ENCODE measurements at regions not wholly inside any gene's neighbourhood (a gene's known extent, or its start where the extent isn't known, plus 50 kb on each side); places are given as distances from the start of the nearest gene placed in this dataset.
A peak's percentile ranks its signal among the peaks of the same experiment; 100 is the strongest.
"Not testable (repeated sequence)": the region's sequence is repeated elsewhere in the genome, so short reads cannot be mapped to it uniquely, and the experiment has no call there.

- Histone ChIP-seq H3K36me3 (ENCODE audit: control insufficient read depth, insufficient read depth, low read length) (no peaks in the 10 kb centered on the region), H3K27ac (ENCODE audit: low read length) (no peak overlapping the region), H3K27me3 (ENCODE audit: control insufficient read depth, insufficient read depth, low read length) (no peaks in the 10 kb centered on the region), H3K9me3 (ENCODE audit: control insufficient read depth, insufficient read depth, low read length) (no peaks in the 10 kb centered on the region), H3K4me1 (ENCODE audit: control insufficient read depth, insufficient read depth, low read length) (no peaks in the 10 kb centered on the region), H3K4me3 (ENCODE audit: low read length) (no peak overlapping the region)
- WGBS (ENCODE audit: insufficient coverage, insufficient read length), result no CpG with 5 or more reads among the region's 2 CpGs
- DNase-seq (ENCODE audit: low read depth, low spot score), result no peak
Measured at GRCh38 chr1:166390366-166391033, 223.7 kb upstream of the FAM78B start.

DNA sequence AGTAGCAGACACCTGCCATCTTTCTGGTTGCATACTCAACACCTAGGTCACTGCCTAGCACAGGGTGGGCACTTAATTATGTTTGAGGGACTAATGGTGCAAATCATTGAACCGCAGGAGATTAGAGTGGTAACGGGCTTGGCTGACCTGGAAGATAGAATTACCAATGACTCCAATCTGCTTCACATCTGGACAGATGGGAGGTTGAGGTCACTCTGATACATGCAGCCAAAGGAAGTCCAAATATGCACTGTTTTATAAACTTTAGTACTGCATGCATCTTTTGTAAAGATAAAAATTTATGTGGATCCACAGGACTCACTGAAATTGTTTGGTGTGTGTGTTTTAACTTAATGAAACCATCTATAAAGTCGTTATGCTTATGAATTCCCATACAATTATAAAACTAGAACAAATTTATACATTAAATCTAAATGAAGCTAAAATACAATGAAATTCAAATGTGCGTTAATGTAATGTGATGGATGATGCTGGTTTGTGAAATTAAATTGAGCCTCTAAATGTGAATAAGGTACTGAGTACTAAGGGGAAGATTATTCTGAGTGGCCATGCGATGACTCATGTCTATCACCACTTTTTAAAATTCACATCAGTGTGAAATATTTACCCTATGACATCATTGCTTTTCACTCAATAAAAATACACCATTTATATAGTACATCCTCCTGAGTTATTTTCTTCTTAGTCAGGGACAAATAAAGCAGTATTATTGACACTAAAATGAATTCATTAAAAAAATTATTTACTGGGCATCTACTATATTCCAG, 224.7 kb upstream of the FAM78B start:
- DNase-seq (ENCODE audit: low read depth, low spot score), result no peak
- Histone ChIP-seq H3K4me3 (ENCODE audit: low read length) (no peak overlapping the region), H3K27ac (ENCODE audit: low read length) (no peak overlapping the region), H3K36me3 (ENCODE audit: control insufficient read depth, insufficient read depth, low read length) (no peaks in the 10 kb centered on the region), H3K27me3 (ENCODE audit: control insufficient read depth, insufficient read depth, low read length) (no peaks in the 10 kb centered on the region), H3K9me3 (ENCODE audit: control insufficient read depth, insufficient read depth, low read length) (no peaks in the 10 kb centered on the region), H3K4me1 (ENCODE audit: control insufficient read depth, insufficient read depth, low read length) (no peaks in the 10 kb centered on the region)
- WGBS (ENCODE audit: insufficient coverage, insufficient read length), result 100% methylated on average over 1 of the region's 5 CpGs

DNA sequence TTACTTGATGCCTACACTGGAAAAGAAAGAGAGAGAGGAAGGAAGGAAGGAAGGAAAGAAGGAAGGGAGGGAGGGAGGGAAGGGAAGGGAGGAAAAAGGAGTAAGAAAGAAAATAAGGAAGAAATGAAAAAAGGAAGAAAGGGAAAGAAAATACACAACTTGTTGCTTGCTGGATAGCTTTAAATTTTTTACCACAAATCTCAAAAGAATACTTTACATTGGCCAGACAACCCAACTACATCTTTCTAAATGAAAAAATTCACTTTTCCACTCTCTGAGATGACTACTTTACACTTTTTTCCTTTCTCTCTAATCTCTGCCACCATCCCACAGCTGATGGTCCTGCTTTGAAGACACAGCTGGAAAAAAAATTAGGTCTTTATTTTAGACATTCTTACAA, 228.9 kb upstream of the FAM78B start:
- no peak overlapping the region for H3K4me3 ChIP-seq (ENCODE audit: low read length)
- no peaks in the 10 kb centered on the region for H3K4me1 ChIP-seq (ENCODE audit: control insufficient read depth, insufficient read depth, low read length)
- no peaks in the 10 kb centered on the region for H3K36me3 ChIP-seq (ENCODE audit: control insufficient read depth, insufficient read depth, low read length)
- H3K27me3 ChIP-seq (ENCODE audit: control insufficient read depth, insufficient read depth, low read length), result no peaks in the 10 kb centered on the region
- no peaks in the 10 kb centered on the region for H3K9me3 ChIP-seq (ENCODE audit: control insufficient read depth, insufficient read depth, low read length)
- no peak for DNase-seq (ENCODE audit: low read depth, low spot score)
- no peak overlapping the region for H3K27ac ChIP-seq (ENCODE audit: low read length)

DNA sequence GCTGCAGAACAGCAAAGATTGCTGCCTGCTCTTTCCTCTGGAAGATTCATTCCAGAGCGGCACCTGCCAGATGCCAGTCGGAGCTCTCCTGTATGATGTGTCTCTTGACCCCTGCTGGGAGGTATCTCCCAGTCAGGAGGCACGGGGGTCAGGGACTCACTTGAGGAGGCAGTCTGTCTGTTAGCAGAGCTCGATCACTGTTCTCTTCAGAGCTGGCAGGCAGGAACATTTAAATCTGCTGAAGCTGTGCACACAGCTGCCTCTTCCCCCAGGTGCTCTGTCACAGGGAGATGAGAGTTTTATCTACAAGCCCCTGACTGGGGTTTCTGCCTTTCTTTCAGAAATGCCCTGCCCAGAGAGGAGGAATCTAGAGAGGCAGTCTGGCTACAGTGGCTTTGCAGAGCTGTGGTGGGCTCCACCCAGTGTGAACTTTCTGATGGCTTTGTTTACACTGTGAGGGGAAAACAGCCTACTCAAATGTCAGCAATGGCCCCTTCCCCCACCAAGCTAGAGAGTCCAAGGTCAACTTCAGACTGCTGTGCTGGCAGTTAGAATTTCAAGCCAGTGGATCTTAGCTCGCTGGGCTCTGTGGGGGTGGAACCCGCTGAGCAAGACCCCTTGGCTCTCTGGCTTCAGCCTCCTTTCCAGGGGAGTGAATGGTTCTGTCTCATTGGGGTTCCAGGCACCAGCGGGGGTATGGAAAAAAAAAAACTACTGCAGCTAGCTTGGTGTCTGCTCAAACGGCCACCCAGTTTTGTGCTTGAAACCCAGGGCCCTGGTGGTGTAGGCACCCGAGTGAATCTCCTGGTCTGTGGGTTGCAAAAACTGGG, 242.7 kb upstream of the FAM78B start:
- not testable (repeated sequence) for H3K4me1 ChIP-seq (ENCODE audit: control insufficient read depth, insufficient read depth, low read length); H3K36me3 ChIP-seq (ENCODE audit: control insufficient read depth, insufficient read depth, low read length); H3K4me3 ChIP-seq (ENCODE audit: low read length); H3K27ac ChIP-seq (ENCODE audit: low read length); H3K9me3 ChIP-seq (ENCODE audit: control insufficient read depth, insufficient read depth, low read length); DNase-seq (ENCODE audit: low read depth, low spot score); H3K27me3 ChIP-seq (ENCODE audit: control insufficient read depth, insufficient read depth, low read length)
- no CpG with 5 or more reads among the region's 9 CpGs for WGBS (ENCODE audit: insufficient coverage, insufficient read length)

GRCh38 chr1:166410083-166410385, 243.2 kb upstream of the FAM78B start:
- Histone ChIP-seq H3K27me3 (ENCODE audit: control insufficient read depth, insufficient read depth, low read length) (no peaks in the 10 kb centered on the region), H3K4me1 (ENCODE audit: control insufficient read depth, insufficient read depth, low read length) (no peaks in the 10 kb centered on the region; the same call in 1 of the 2 replicates), H3K4me3 (ENCODE audit: low read length) (no peak overlapping the region), H3K36me3 (ENCODE audit: control insufficient read depth, insufficient read depth, low read length) (no peaks in the 10 kb centered on the region), H3K9me3 (ENCODE audit: control insufficient read depth, insufficient read depth, low read length) (no peaks in the 10 kb centered on the region), H3K27ac (ENCODE audit: low read length) (no peak overlapping the region)
- DNase-seq (ENCODE audit: low read depth, low spot score), result no peak
- WGBS (ENCODE audit: insufficient coverage, insufficient read length), result no CpG with 5 or more reads among the region's 3 CpGs

DNA sequence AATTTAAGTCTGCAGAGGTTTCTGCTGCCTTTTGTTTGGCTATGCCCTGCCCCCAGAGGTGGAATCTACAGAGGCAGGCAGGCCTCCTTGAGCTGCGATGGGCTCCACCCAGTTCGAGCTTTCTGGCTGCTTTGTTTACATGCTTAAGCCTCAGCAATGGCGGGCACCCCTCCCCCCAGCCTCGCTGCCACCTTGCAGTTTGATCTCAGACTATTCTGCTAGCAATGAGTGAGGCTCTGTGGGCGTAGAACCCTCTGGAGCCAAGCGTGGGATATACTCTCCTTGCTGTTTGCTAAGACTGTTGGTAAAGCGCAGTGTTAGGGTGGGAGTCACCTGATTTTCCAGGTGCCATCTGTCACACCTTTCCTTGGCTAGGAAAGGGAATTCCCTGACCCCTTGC, 250.0 kb upstream of the FAM78B start:
- H3K27me3 ChIP-seq (ENCODE audit: control insufficient read depth, insufficient read depth, low read length); H3K27ac ChIP-seq (ENCODE audit: low read length); H3K4me3 ChIP-seq (ENCODE audit: low read length); H3K4me1 ChIP-seq (ENCODE audit: control insufficient read depth, insufficient read depth, low read length); DNase-seq (ENCODE audit: low read depth, low spot score); H3K36me3 ChIP-seq (ENCODE audit: control insufficient read depth, insufficient read depth, low read length); H3K9me3 ChIP-seq (ENCODE audit: control insufficient read depth, insufficient read depth, low read length): not testable (repeated sequence)
- WGBS (ENCODE audit: insufficient coverage, insufficient read length), result no CpG with 5 or more reads among the region's 7 CpGs

DNA sequence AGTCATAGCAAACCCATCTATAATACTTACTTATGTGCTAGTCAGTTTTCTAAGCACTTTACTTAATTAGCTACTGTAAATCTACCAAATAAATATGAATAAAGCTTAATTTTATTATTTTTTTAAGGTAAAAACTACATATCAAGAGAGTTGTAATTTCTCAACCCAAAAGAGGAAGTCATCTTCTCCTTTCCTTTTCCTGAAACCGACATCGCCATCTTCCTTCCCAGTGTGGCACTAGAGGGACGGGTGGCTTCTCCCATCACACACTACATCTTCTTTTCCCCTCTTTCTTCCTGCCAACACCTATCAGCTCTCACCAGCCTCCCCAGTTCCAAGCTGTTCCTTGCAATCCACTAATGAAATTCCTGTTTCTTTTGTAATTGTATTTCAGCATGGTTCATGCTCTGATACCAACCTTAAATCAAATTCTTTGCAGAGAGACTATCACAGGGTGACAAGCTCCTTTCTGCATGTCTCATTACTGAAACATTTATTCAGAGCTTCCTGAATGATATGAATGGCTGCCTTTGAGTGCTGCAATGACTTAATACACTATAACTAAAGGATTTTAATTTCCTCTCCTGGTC, 251.6 kb upstream of the FAM78B start:
- Histone ChIP-seq H3K4me1 (ENCODE audit: control insufficient read depth, insufficient read depth, low read length) (no peaks in the 10 kb centered on the region), H3K36me3 (ENCODE audit: control insufficient read depth, insufficient read depth, low read length) (no peaks in the 10 kb centered on the region), H3K27me3 (ENCODE audit: control insufficient read depth, insufficient read depth, low read length) (no peaks in the 10 kb centered on the region), H3K27ac (ENCODE audit: low read length) (no peak overlapping the region), H3K4me3 (ENCODE audit: low read length) (no peak overlapping the region), H3K9me3 (ENCODE audit: control insufficient read depth, insufficient read depth, low read length) (no peaks in the 10 kb centered on the region)
- no peak for DNase-seq (ENCODE audit: low read depth, low spot score)
- no CpG with 5 or more reads among the region's 3 CpGs for WGBS (ENCODE audit: insufficient coverage, insufficient read length)

- not testable (repeated sequence) for DNase-seq (ENCODE audit: low read depth, low spot score); H3K4me1 ChIP-seq (ENCODE audit: control insufficient read depth, insufficient read depth, low read length); H3K27me3 ChIP-seq (ENCODE audit: control insufficient read depth, insufficient read depth, low read length); H3K4me3 ChIP-seq (ENCODE audit: low read length); H3K9me3 ChIP-seq (ENCODE audit: control insufficient read depth, insufficient read depth, low read length); H3K27ac ChIP-seq (ENCODE audit: low read length); H3K36me3 ChIP-seq (ENCODE audit: control insufficient read depth, insufficient read depth, low read length)
- WGBS (ENCODE audit: insufficient coverage, insufficient read length), result no CpG with 5 or more reads among the region's 4 CpGs
Measured at GRCh38 chr1:166422586-166422985, 255.8 kb upstream of the FAM78B start.

DNA sequence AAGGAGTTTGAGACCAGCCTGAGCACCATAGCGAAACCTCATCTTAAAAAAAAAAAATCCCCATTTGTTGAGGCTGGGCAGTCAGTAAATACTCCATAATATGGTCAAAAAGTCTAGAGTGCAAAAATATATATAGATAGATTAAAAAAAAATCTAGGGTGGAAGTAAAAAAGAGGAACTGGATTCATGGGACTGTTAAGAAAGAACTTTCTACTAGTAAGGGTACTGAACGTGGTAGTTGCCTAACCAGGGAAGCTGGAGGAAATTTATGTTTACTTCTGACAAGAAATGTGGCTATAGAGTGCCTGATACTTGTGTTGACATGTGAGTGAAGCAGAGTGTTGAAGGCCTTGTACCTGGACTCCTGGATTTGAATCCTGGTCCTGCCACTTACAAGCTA, 265.9 kb upstream of the FAM78B start:
- Histone ChIP-seq H3K4me1 (ENCODE audit: control insufficient read depth, insufficient read depth, low read length) (no peaks in the 10 kb centered on the region), H3K36me3 (ENCODE audit: control insufficient read depth, insufficient read depth, low read length) (no peaks in the 10 kb centered on the region), H3K4me3 (ENCODE audit: low read length) (no peak overlapping the region), H3K27me3 (ENCODE audit: control insufficient read depth, insufficient read depth, low read length) (no peaks in the 10 kb centered on the region), H3K27ac (ENCODE audit: low read length) (no peak overlapping the region), H3K9me3 (ENCODE audit: control insufficient read depth, insufficient read depth, low read length) (no peaks in the 10 kb centered on the region)
- WGBS (ENCODE audit: insufficient coverage, insufficient read length), result no CpG with 5 or more reads among the region's 2 CpGs
- no peak for DNase-seq (ENCODE audit: low read depth, low spot score)

GRCh38 chr1:166433404-166434304, 266.9 kb upstream of the FAM78B start:
- not testable (repeated sequence) for H3K27me3 ChIP-seq (ENCODE audit: control insufficient read depth, insufficient read depth, low read length); H3K9me3 ChIP-seq (ENCODE audit: control insufficient read depth, insufficient read depth, low read length); H3K4me1 ChIP-seq (ENCODE audit: control insufficient read depth, insufficient read depth, low read length); H3K27ac ChIP-seq (ENCODE audit: low read length); H3K4me3 ChIP-seq (ENCODE audit: low read length); H3K36me3 ChIP-seq (ENCODE audit: control insufficient read depth, insufficient read depth, low read length)
- no CpG with 5 or more reads among the region's 7 CpGs for WGBS (ENCODE audit: insufficient coverage, insufficient read length)
- peak; percentile 47 for DNase-seq (ENCODE audit: low read depth, low spot score)
